GM12878 (cell line): ENCODE measurements at regions not wholly inside any gene's neighbourhood (a gene's known extent, or its start where the extent isn't known, plus 50 kb on each side); places are given as distances from the start of the nearest gene placed in this dataset.

Experiments used
- ATAC-seq: fragments of 200-7000 bp; cut with Tn5 transposase; 3 replicates; pipeline ENCODE4 v1.9.1; 2020; ENCODE audit warnings: mild to moderate bottlenecking, moderate library complexity
- BruUV-seq: library from RNA; stranded (reverse); fragments of 400-500 nt; replicated peaks from 2 replicates; lab custom pipeline; 2021; lab: Mats Ljungman, UMichigan
- CTCF ChIA-PET: fragments of 300-600 bp; sonication (Branson Sonifier 250); formaldehyde crosslinking; extraction: SDS; loops from one replicate; lab custom pipeline; 2021; ENCODE audit warnings: inconsistent platforms; lab: Yijun Ruan, JAX
- POLR2A ChIA-PET: fragments of 350-600 bp; formaldehyde crosslinking; extraction: SDS; loops from one replicate; lab custom pipeline; 2021; ENCODE audit warnings: inconsistent platforms; lab: Charles Lee
- RAD21 ChIA-PET: fragments of 300-600 bp; sonication (Branson Sonifier 250); formaldehyde crosslinking; loops from one replicate; lab custom pipeline; 2023; ENCODE audit warnings: antibody characterized with exemption; ENCODE audit not compliant: unreplicated experiment; lab: Charles Lee
- SMC1A ChIA-PET: fragments of 300-600 bp; sonication (Branson Sonifier 250); formaldehyde crosslinking; loops from one replicate; lab custom pipeline; 2023; ENCODE audit not compliant: unreplicated experiment, uncharacterized antibody; lab: Charles Lee
- DNase-seq: peaks from one replicate; pipeline ENCODE4 v3.0.0-alpha.2; 2011; ENCODE audit warnings: low read depth, low spot score
- FAIRE-seq: peaks from 3 replicates; lab custom pipeline; 2011; peaks lifted over from hg19 to GRCh38; lab: Jason Lieb, UNC
- H2AFZ ChIP-seq: 2 replicates; pipeline ENCODE4 v1.6.0; 2011; ENCODE audit warnings: low read depth, low read length, control low read depth; ENCODE audit not compliant: control insufficient read depth
- H3K27ac ChIP-seq: 2 replicates; pipeline ENCODE4 v1.5.1; 2011; ENCODE audit warnings: control low read depth; ENCODE audit not compliant: control insufficient read depth, insufficient read depth
- H3K27me3 ChIP-seq, 2 experiments: replicated peaks in 1 of 2; 2 replicates each; pipeline versions ENCODE4 v1.6.0 to v1.6.1; 2011; ENCODE audit warnings: low read length in 1 of 2; ENCODE audit not compliant: control insufficient read depth in 2 of 2, insufficient read depth in 2 of 2
- H3K36me3 ChIP-seq, 2 experiments: 2 replicates each; pipeline ENCODE4 v1.5.1; 2011; ENCODE audit warnings: low read length in 1 of 2; ENCODE audit not compliant: control insufficient read depth in 2 of 2, insufficient read depth in 2 of 2
- H3K4me1 ChIP-seq: 2 replicates; pipeline ENCODE4 v1.6.1; 2011; ENCODE audit warnings: mild to moderate bottlenecking, low read length, moderate library complexity, mixed read lengths; ENCODE audit not compliant: control insufficient read depth, insufficient read depth
- H3K4me2 ChIP-seq: 2 replicates; pipeline ENCODE4 v1.6.0; 2011; ENCODE audit warnings: control low read depth; ENCODE audit not compliant: control insufficient read depth, insufficient read depth
- H3K4me3 ChIP-seq: fragments of 200-600 bp; sonication (generic); 2 replicates; pipeline ENCODE4 v1.5.1; 2016
- H3K79me2 ChIP-seq: 2 replicates; pipeline ENCODE4 v1.6.0; 2011; ENCODE audit warnings: low read length; ENCODE audit not compliant: control insufficient read depth, insufficient read depth
- H3K9ac ChIP-seq: 2 replicates; pipeline ENCODE4 v1.8.0; 2011; ENCODE audit warnings: low read length, control low read depth, mixed read lengths; ENCODE audit not compliant: control insufficient read depth, insufficient read depth
- H3K9me3 ChIP-seq: replicated peaks from 3 replicates; pipeline ENCODE4 v1.5.1; 2011; ENCODE audit warnings: mild to moderate bottlenecking, low read length; ENCODE audit not compliant: control insufficient read depth, insufficient read depth
- H4K20me1 ChIP-seq: 2 replicates; pipeline ENCODE4 v1.6.0; 2011; ENCODE audit not compliant: control insufficient read depth, insufficient read depth
- CBFB ChIP-seq: IDR thresholded peaks from 2 replicates; pipeline ENCODE4 v1.6.1; 2016; ENCODE audit warnings: antibody characterized with exemption, low read depth
- FOXK2 ChIP-seq: fragments of 450-650 bp; IDR thresholded peaks from 2 replicates; pipeline ENCODE4 v1.6.1; 2017; ENCODE audit warnings: mild to moderate bottlenecking, moderate library complexity
- MTA2 ChIP-seq: fragments of 450-650 bp; IDR thresholded peaks from 2 replicates; pipeline ENCODE4 v1.6.1; 2016; ENCODE audit warnings: low read depth, mild to moderate bottlenecking, moderate library complexity
- NFIC ChIP-seq: IDR thresholded peaks from 2 replicates; pipeline ENCODE4 v1.6.1; 2012; ENCODE audit warnings: low read depth, mild to moderate bottlenecking, inconsistent platforms, low read length, moderate library complexity
- NFYA ChIP-seq: IDR thresholded peaks from 2 replicates; pipeline ENCODE4 v1.6.1; 2011; ENCODE audit warnings: low read depth, mild to moderate bottlenecking, low read length, improper control_type of control experiment, borderline replicate concordance
- NR2F1 ChIP-seq: fragments of 450-650 bp; conservative IDR thresholded peaks from 2 replicates; pipeline ENCODE4 v1.6.1; 2017; ENCODE audit warnings: mild to moderate bottlenecking
- POU2F2 ChIP-seq: IDR thresholded peaks from 3 replicates; pipeline ENCODE4 v1.6.1; 2011; ENCODE audit warnings: low read depth, mild to moderate bottlenecking, low read length, borderline replicate concordance
- RAD51 ChIP-seq: fragments of 450-650 bp; IDR thresholded peaks from 2 replicates; pipeline ENCODE4 v1.6.1; 2016; ENCODE audit warnings: moderate library complexity, mild to moderate bottlenecking, inconsistent platforms
- YBX1 ChIP-seq: fragments of 450-650 bp; IDR thresholded peaks from 2 replicates; pipeline ENCODE4 v1.6.1; 2016; ENCODE audit warnings: antibody characterized with exemption
- WGBS: methylation state at CpG from one replicate; pipeline ENCODE4 v1.1.6; 2016; ENCODE audit warnings: low lambda C conversion rate; ENCODE audit not compliant: insufficient replicate concordance, insufficient coverage; ENCODE audit errors: missing lambda C conversion rate; 5-methylcytosine and 5-hydroxymethylcytosine counted together
- in situ Hi-C: fragments of 300-500 bp; cut with MboI; formaldehyde crosslinking; loops from 9 replicates; pipeline ENCODE4 v1.14.3; 2018; ENCODE audit warnings: mixed read lengths
- intact Hi-C: fragments of 100-400 bp; cut with micrococcal nuclease; formaldehyde crosslinking; loops from one replicate; pipeline ENCODE4 v1.14.2; 2022; ENCODE audit not compliant: unreplicated experiment
- TF ChIP-seq, protein P1 (sequence below): fragments of 450-650 bp; IDR thresholded peaks from 2 replicates; pipeline ENCODE4 v1.6.1; 2017; ENCODE audit warnings: low read depth, mild to moderate bottlenecking, moderate library complexity
- TF ChIP-seq, protein P2 (sequence below): fragments of 450-650 bp; formaldehyde crosslinking; IDR thresholded peaks from 2 replicates; pipeline ENCODE4 v1.4.0; 2020; ENCODE audit warnings: mild to moderate bottlenecking, moderate library complexity
- TF ChIP-seq, protein P3 (sequence below): IDR thresholded peaks from 2 replicates; pipeline ENCODE4 v1.6.1; 2011; ENCODE audit warnings: low read depth, low read length, improper control_type of control experiment, borderline replicate concordance

DNA sequence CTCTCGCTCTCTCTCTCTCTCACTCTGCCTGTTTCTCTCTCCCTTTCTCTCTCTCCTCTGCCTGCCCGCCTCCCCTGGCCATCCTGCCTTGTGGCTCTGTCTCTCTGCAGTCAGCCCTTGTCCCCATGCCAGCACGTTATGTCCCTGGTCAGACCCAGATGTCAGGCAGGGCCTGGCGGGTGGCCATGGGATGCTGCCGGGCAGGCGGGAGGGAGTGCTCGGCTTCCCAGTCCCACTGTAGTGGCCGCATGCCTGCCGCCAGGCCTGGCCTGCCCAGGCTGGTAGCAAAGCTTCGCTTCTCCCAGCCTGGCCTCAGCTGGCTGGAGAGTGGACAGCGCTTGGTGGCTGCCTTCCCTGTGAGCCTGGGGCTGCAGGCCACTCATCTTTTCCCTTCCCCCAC is 121.5 kb upstream of the ZNF716 start (continued):
- TF ChIP-seq, protein P1, sequence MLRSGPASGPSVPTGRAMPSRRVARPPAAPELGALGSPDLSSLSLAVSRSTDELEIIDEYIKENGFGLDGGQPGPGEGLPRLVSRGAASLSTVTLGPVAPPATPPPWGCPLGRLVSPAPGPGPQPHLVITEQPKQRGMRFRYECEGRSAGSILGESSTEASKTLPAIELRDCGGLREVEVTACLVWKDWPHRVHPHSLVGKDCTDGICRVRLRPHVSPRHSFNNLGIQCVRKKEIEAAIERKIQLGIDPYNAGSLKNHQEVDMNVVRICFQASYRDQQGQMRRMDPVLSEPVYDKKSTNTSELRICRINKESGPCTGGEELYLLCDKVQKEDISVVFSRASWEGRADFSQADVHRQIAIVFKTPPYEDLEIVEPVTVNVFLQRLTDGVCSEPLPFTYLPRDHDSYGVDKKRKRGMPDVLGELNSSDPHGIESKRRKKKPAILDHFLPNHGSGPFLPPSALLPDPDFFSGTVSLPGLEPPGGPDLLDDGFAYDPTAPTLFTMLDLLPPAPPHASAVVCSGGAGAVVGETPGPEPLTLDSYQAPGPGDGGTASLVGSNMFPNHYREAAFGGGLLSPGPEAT = no peak
- TF ChIP-seq MTA2 (no peak), RAD51 (no peak), CBFB (no peak), NR2F1 (no peak)
- TF ChIP-seq, all 136 proteins: peak for 0

DNA sequence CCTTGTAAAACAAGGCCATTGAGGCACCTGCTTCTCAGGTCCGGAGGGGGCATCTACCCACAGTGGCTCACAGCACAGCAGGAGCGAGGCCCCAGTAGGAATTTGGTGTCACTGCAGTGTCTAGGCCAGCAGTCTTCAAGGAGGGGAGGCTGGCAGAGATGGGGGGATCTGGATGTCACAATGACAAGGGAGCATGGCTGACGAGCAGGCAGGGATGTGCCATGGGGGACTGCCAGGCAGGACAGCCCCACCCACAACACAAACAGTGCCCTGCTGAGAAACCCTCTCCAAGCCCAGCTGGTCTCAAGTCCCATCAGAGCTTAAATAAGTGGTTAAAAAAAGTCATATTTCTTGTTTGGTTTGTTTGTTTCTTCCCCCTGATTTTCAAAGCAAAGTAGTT is 121.0 kb upstream of the ZNF716 start:
- Histone ChIP-seq H3K27ac (no peak overlapping the region), H3K4me1 (no peaks in the 10 kb centered on the region), H3K79me2 (no peaks in the 10 kb centered on the region), H3K27me3 (no peaks in the 10 kb centered on the region), H3K4me2 (no peak overlapping the region), H3K36me3 (no peaks in the 10 kb centered on the region), H3K9ac (no peak overlapping the region), H3K4me3 (no peak overlapping the region), H3K9me3 (no peaks in the 10 kb centered on the region; the same call in 2 of the 3 replicates), H2AFZ (no peak overlapping the region), H4K20me1 (no peaks in the 10 kb centered on the region)
- SMC1A ChIA-PET = no interaction called here
- 18% methylated on average over 3 of the region's 3 CpGs for WGBS
- in situ Hi-C loops = no loop called here
- no TSS peak for BruUV-seq
- TF ChIP-seq RAD51 = no peak
- TF ChIP-seq NFYA = no peak
- TF ChIP-seq FOXK2 = no peak
- TF ChIP-seq, protein P2, sequence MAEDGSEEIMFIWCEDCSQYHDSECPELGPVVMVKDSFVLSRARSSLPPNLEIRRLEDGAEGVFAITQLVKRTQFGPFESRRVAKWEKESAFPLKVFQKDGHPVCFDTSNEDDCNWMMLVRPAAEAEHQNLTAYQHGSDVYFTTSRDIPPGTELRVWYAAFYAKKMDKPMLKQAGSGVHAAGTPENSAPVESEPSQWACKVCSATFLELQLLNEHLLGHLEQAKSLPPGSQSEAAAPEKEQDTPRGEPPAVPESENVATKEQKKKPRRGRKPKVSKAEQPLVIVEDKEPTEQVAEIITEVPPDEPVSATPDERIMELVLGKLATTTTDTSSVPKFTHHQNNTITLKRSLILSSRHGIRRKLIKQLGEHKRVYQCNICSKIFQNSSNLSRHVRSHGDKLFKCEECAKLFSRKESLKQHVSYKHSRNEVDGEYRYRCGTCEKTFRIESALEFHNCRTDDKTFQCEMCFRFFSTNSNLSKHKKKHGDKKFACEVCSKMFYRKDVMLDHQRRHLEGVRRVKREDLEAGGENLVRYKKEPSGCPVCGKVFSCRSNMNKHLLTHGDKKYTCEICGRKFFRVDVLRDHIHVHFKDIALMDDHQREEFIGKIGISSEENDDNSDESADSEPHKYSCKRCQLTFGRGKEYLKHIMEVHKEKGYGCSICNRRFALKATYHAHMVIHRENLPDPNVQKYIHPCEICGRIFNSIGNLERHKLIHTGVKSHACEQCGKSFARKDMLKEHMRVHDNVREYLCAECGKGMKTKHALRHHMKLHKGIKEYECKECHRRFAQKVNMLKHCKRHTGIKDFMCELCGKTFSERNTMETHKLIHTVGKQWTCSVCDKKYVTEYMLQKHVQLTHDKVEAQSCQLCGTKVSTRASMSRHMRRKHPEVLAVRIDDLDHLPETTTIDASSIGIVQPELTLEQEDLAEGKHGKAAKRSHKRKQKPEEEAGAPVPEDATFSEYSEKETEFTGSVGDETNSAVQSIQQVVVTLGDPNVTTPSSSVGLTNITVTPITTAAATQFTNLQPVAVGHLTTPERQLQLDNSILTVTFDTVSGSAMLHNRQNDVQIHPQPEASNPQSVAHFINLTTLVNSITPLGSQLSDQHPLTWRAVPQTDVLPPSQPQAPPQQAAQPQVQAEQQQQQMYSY (CRISPR knock-in tag) = no peak
- no peak for TF ChIP-seq NFIC
- no peak for TF ChIP-seq POU2F2
- TF ChIP-seq, protein P3, sequence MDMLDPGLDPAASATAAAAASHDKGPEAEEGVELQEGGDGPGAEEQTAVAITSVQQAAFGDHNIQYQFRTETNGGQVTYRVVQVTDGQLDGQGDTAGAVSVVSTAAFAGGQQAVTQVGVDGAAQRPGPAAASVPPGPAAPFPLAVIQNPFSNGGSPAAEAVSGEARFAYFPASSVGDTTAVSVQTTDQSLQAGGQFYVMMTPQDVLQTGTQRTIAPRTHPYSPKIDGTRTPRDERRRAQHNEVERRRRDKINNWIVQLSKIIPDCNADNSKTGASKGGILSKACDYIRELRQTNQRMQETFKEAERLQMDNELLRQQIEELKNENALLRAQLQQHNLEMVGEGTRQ = no peak
- no peak for TF ChIP-seq YBX1
- RAD21 ChIA-PET = no interaction called here
- FAIRE-seq (no peak), ATAC-seq (no peak), DNase-seq (no peak)
- POLR2A ChIA-PET = no interaction called here
- intact Hi-C loops = no loop called here
- CTCF ChIA-PET = no interaction called here
